Stomach smooth muscle (tissue), 2 donors: ENCODE measurements at regions not wholly inside any gene's neighbourhood (a gene's known extent, or its start where the extent isn't known, plus 50 kb on each side); places are given as distances from the start of the nearest gene placed in this dataset.
"Not testable (repeated sequence)": the region's sequence is repeated elsewhere in the genome, so short reads cannot be mapped to it uniquely, and the experiment has no call there.

Source experiments
- H3K27ac ChIP-seq: one replicate; pipeline ENCODE4 v1.7.0; 2013; ENCODE audit warnings: mild to moderate bottlenecking, low read length, inconsistent platforms
- H3K27me3 ChIP-seq, 2 donors: one replicate each; pipeline ENCODE4 v1.7.0; 2013; ENCODE audit warnings: low read length in 2 of 2; ENCODE audit not compliant: insufficient read depth in 2 of 2, control insufficient read depth in 1 of 2
- H3K36me3 ChIP-seq, 2 donors: one replicate each; pipeline ENCODE4 v1.7.0; 2013; ENCODE audit warnings: low read length in 2 of 2; ENCODE audit not compliant: control insufficient read depth in 2 of 2, insufficient read depth in 2 of 2
- H3K4me1 ChIP-seq: one replicate; pipeline ENCODE4 v1.7.0; 2013; ENCODE audit warnings: low read length; ENCODE audit not compliant: control insufficient read depth, insufficient read depth
- H3K4me3 ChIP-seq, 2 donors: one replicate each; pipeline ENCODE4 v1.7.0; 2013; ENCODE audit warnings: low read length in 2 of 2
- H3K9ac ChIP-seq, 2 donors: one replicate each; pipeline ENCODE4 v1.7.0; 2013; ENCODE audit warnings: low read length in 2 of 2, mild to moderate bottlenecking in 1 of 2
- H3K9me3 ChIP-seq, 2 donors: one replicate each; pipeline ENCODE4 v1.7.0; 2013; ENCODE audit warnings: low read length in 2 of 2; ENCODE audit not compliant: control insufficient read depth in 2 of 2
- donor health status: healthy.
- donor health status: Pancreatic carcinoma.

GRCh38 chr2:155980941-155981560 lies 351.5 kb downstream of the NR4A2 start:
- Histone ChIP-seq H3K27ac (no peak overlapping the region), H3K9ac (no peak overlapping the region)

GRCh38 chr2:155975734-155976133 lies 356.8 kb downstream of the NR4A2 start:
- no peak overlapping the region for H3K9ac ChIP-seq
- H3K4me3 ChIP-seq, result no peak overlapping the region
- H3K36me3 ChIP-seq, result no peaks in the 10 kb centered on the region
- no peak overlapping the region for H3K27ac ChIP-seq
- H3K27me3 ChIP-seq, result no peaks in the 10 kb centered on the region
- H3K4me1 ChIP-seq, result no peaks in the 10 kb centered on the region
- peaks cover 0 to 4% of the 10 kb centered on the region in 2 donors for H3K9me3 ChIP-seq

More at GRCh38 chr2:155980941-155981560, 351.5 kb downstream of the NR4A2 start:
- Histone ChIP-seq H3K36me3 (no peaks in the 10 kb centered on the region), H3K4me1 (no peaks in the 10 kb centered on the region), H3K9me3 (peaks cover 0 to 4% of the 10 kb centered on the region in 2 donors), H3K4me3 (no peak overlapping the region), H3K27me3 (no peaks in the 10 kb centered on the region)

GRCh38 chr2:155972916-155973315 lies 359.6 kb downstream of the NR4A2 start:
- Histone ChIP-seq H3K9ac (no peak overlapping the region), H3K27ac (no peak overlapping the region), H3K9me3 (no peaks in the 10 kb centered on the region), H3K27me3 (no peaks in the 10 kb centered on the region), H3K4me1 (no peaks in the 10 kb centered on the region), H3K4me3 (no peak overlapping the region), H3K36me3 (no peaks in the 10 kb centered on the region)

- H3K27me3 ChIP-seq, H3K9ac ChIP-seq, H3K27ac ChIP-seq, H3K9me3 ChIP-seq, H3K4me1 ChIP-seq, H3K36me3 ChIP-seq, H3K4me3 ChIP-seq: not testable (repeated sequence)
Observed at GRCh38 chr2:155966064-155966471, 366.5 kb downstream of the NR4A2 start.

GRCh38 chr2:155965415-155966063 lies 367.0 kb downstream of the NR4A2 start:
- Histone ChIP-seq H3K4me3 (no peak overlapping the region), H3K4me1 (no peaks in the 10 kb centered on the region), H3K36me3 (no peaks in the 10 kb centered on the region), H3K27me3 (no peaks in the 10 kb centered on the region), H3K27ac (no peak overlapping the region), H3K9me3 (no peaks in the 10 kb centered on the region), H3K9ac (no peak overlapping the region)

GRCh38 chr2:155961641-155962040 lies 370.9 kb downstream of the NR4A2 start:
- H3K4me3 ChIP-seq, result no peak overlapping the region
- no peaks in the 10 kb centered on the region for H3K36me3 ChIP-seq
- peaks cover 0 to 4% of the 10 kb centered on the region in 2 donors for H3K9me3 ChIP-seq
- no peak overlapping the region for H3K27ac ChIP-seq
- H3K9ac ChIP-seq, result no peak overlapping the region
- no peaks in the 10 kb centered on the region for H3K4me1 ChIP-seq
- H3K27me3 ChIP-seq, result no peaks in the 10 kb centered on the region

GRCh38 chr2:155958834-155959233 lies 373.7 kb downstream of the NR4A2 start:
- Histone ChIP-seq H3K4me3 (no peak overlapping the region), H3K9me3 (peaks cover 0 to 4% of the 10 kb centered on the region in 2 donors), H3K4me1 (no peaks in the 10 kb centered on the region), H3K9ac (no peak overlapping the region), H3K36me3 (no peaks in the 10 kb centered on the region), H3K27me3 (no peaks in the 10 kb centered on the region), H3K27ac (no peak overlapping the region)

GRCh38 chr2:155947069-155947468 lies 385.5 kb downstream of the NR4A2 start:
- H3K27ac ChIP-seq, result no peak overlapping the region

GRCh38 chr2:155944218-155944617 lies 388.3 kb downstream of the NR4A2 start:
- Histone ChIP-seq H3K27ac (no peak overlapping the region), H3K9ac (no peak overlapping the region), H3K36me3 (no peaks in the 10 kb centered on the region), H3K4me3 (no peak overlapping the region), H3K27me3 (no peaks in the 10 kb centered on the region), H3K4me1 (no peaks in the 10 kb centered on the region), H3K9me3 (no peaks in the 10 kb centered on the region)

More at GRCh38 chr2:155947069-155947468, 385.5 kb downstream of the NR4A2 start:
- H3K9me3 ChIP-seq, result no peaks in the 10 kb centered on the region
- no peak overlapping the region for H3K9ac ChIP-seq
- no peaks in the 10 kb centered on the region for H3K27me3 ChIP-seq
- no peaks in the 10 kb centered on the region for H3K36me3 ChIP-seq
- no peak overlapping the region for H3K4me3 ChIP-seq
- H3K4me1 ChIP-seq, result no peaks in the 10 kb centered on the region

GRCh38 chr2:155930312-155930711 lies 402.2 kb downstream of the NR4A2 start:
- no peak overlapping the region for H3K4me3 ChIP-seq
- H3K27ac ChIP-seq, result no peak overlapping the region
- no peaks in the 10 kb centered on the region for H3K27me3 ChIP-seq
- H3K9ac ChIP-seq, result no peak overlapping the region
- no peaks in the 10 kb centered on the region for H3K36me3 ChIP-seq
- H3K9me3 ChIP-seq, result peaks cover 0 to 4% of the 10 kb centered on the region in 2 donors
- H3K4me1 ChIP-seq, result no peaks in the 10 kb centered on the region

- H3K4me1 ChIP-seq, result no peaks in the 10 kb centered on the region
- H3K36me3 ChIP-seq, result no peaks in the 10 kb centered on the region
- no peaks in the 10 kb centered on the region for H3K27me3 ChIP-seq
- no peak overlapping the region for H3K27ac ChIP-seq
- H3K9me3 ChIP-seq, result no peaks in the 10 kb centered on the region
- H3K9ac ChIP-seq, result no peak overlapping the region
- H3K4me3 ChIP-seq, result no peak overlapping the region
Observed at GRCh38 chr2:155917380-155917779, 415.1 kb downstream of the NR4A2 start.
